Neural crest cell (in vitro differentiated cells): ENCODE measurements at regions not wholly inside any gene's neighbourhood (a gene's known extent, or its start where the extent isn't known, plus 50 kb on each side); places are given as distances from the start of the nearest gene placed in this dataset.

ENCODE experiments used
- DNase-seq: peaks from one replicate; pipeline ENCODE4 v3.0.0; 2021; ENCODE audit warnings: low read depth, mixed read lengths, low spot score
- H3K27ac Mint-ChIP-seq: one replicate; pipeline ENCODE4 v1.8.0; 2021; ENCODE audit warnings: mild to moderate bottlenecking, mixed read lengths; ENCODE audit not compliant: unreplicated experiment
- H3K27me3 Mint-ChIP-seq: 2 replicates; pipeline ENCODE4 v1.8.0; 2021; ENCODE audit warnings: low read depth, mild to moderate bottlenecking, mixed read lengths
- H3K36me3 Mint-ChIP-seq: 2 replicates; pipeline ENCODE4 v1.8.0; 2021; ENCODE audit warnings: low read depth, mild to moderate bottlenecking, mixed read lengths
- H3K4me1 Mint-ChIP-seq: 2 replicates; pipeline ENCODE4 v1.8.0; 2021; ENCODE audit warnings: mixed read lengths
- H3K4me3 Mint-ChIP-seq: one replicate; pipeline ENCODE4 v1.8.0; 2021; ENCODE audit warnings: mild to moderate bottlenecking, mixed read lengths
- H3K9me3 Mint-ChIP-seq: 2 replicates; pipeline ENCODE4 v1.8.0; 2021; ENCODE audit warnings: mixed read lengths
- CTCF ChIP-seq: fragments of 200-600 bp; sonication (generic); conservative IDR thresholded peaks from 2 replicates; pipeline ENCODE4 v1.5.0; 2021; ENCODE audit warnings: antibody characterized with exemption, mild to moderate bottlenecking

- Mint-ChIP-seq H3K4me3 (no peak overlapping the region), H3K27ac (no peak overlapping the region), H3K27me3 (no peaks in the 10 kb centered on the region), H3K9me3 (no peaks in the 10 kb centered on the region), H3K4me1 (peaks cover 38% of the 10 kb centered on the region), H3K36me3 (peaks cover 9% of the 10 kb centered on the region)
- DNase-seq: no peak
- TF ChIP-seq CTCF: no peak
These were observed 151.1 kb downstream of the TLR5 start for GRCh38 chr1:222991908-222992307.

DNA sequence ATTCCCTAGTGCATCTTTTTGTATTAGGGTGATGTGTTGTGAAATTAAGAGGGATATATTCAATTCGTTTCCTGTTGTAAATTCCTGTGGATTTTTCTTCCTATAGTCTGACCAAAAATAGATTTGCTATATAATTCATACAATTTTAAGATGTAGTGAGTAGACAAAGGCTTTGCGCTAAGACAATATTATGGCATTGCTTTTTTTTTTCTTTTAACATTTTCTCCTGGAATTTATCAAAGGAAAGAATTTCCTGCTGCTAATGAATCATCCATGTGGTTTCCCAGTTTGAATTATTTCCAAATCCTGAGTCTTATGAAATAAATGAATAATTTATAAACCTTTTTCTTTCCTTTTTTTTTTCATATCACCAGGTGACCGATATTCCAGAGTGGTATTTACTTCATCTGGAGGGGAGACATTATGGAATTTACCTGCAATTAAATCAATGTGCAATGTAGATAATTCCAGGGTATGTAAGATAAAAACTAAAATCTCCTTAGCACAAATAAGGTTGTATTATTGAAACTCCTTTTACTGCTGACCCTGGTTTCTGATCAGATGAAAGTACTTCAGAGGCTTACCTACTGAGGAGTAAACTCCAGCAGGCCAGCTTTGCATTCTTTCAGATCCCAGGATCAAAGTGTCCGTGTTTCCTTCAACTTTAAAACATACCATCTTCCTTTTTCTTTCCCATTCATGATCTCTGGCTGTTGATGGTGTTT is 148.4 kb downstream of the TLR5 start:
- Mint-ChIP-seq H3K27ac (no peak overlapping the region), H3K9me3 (peaks cover 3% of the 10 kb centered on the region), H3K4me1 (peaks cover 29% of the 10 kb centered on the region), H3K36me3 (peaks cover 12% of the 10 kb centered on the region), H3K27me3 (no peaks in the 10 kb centered on the region), H3K4me3 (peak overlapping the region; percentile 16)
- no peak for TF ChIP-seq CTCF
- no peak for DNase-seq

GRCh38 chr1:222995236-222995580 is 147.8 kb downstream of the TLR5 start:
- peaks cover 29% of the 10 kb centered on the region for H3K4me1 Mint-ChIP-seq

DNA sequence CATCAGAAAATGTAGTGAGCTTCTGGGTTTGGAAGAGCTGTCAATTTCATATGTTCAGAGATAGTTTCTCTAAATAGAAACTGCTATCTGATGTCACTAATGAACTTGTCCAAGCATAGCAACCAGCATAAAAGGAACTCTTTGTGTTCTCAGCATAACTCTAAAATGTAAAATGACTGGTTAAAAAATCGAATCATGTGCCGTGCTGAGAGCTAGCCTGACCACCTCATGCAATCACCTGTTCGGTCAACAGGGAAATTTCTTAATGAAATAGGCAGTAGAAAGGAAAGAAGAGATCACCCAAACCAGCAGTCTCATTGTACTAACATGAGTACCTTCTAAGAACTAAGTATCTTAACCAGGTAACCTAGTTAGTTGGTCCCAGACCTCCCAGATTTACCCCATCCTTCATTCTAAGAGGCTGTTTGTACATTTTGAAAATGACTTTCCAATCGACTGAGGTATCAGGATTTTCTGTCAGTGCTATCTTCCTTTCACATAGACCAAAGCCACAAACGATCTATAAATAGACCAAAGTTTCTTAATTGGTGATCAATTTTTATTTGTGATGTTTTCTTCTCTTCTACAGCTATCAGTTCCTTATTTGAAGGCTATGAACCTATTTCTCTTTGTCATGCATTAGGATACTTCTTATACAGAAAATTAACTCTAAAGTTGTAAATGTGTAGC is 147.3 kb downstream of the TLR5 start:
- Mint-ChIP-seq H3K27ac (peak overlapping the region; percentile 24), H3K4me1 (peaks cover 29% of the 10 kb centered on the region), H3K4me3 (peak overlapping the region; percentile 16), H3K36me3 (peaks cover 12% of the 10 kb centered on the region), H3K9me3 (peaks cover 3% of the 10 kb centered on the region), H3K27me3 (no peaks in the 10 kb centered on the region)
- DNase-seq: no peak
- TF ChIP-seq CTCF: no peak

More at GRCh38 chr1:222995236-222995580, 147.8 kb downstream of the TLR5 start:
- H3K27me3 Mint-ChIP-seq: no peaks in the 10 kb centered on the region
- peak overlapping the region; percentile 24 for H3K27ac Mint-ChIP-seq
- H3K4me3 Mint-ChIP-seq: peak overlapping the region; percentile 16
- H3K36me3 Mint-ChIP-seq: peaks cover 12% of the 10 kb centered on the region
- DNase-seq: no peak
- peaks cover 3% of the 10 kb centered on the region for H3K9me3 Mint-ChIP-seq
- no peak for TF ChIP-seq CTCF

DNA sequence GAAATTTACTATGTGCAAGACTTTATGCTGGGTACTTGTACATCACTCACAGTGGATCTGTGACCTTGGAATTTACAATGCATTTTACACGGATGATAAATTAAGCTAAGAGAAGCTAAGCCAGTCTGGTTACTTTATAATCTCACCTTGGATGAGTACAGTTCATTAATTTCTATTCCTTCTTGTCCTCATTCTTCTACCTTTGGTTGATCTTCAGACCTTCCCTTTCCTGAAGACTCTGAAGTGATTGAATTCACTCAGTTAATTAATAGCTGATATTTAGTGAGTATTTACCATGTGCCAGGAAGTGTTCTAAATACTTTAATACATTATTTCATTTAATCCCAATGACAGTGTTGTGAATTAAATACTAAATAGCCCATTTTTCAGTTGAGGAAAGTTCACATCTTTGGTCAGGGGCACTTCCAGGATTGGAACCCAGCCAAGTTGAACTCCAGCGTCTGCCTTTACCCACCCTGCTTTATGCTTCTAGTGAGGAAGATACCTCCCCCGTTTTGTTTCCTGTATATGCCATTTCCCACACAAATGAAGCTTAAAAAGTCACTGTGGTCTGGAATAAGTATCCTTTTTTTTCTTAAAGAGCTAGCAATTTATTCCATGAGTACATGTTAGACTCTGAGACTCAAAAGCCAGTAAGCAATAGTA is 146.6 kb downstream of the TLR5 start:
- DNase-seq: no peak
- peaks cover 3% of the 10 kb centered on the region for H3K9me3 Mint-ChIP-seq
- peaks cover 12% of the 10 kb centered on the region for H3K36me3 Mint-ChIP-seq
- H3K27me3 Mint-ChIP-seq: no peaks in the 10 kb centered on the region
- peaks cover 29% of the 10 kb centered on the region for H3K4me1 Mint-ChIP-seq
- no peak overlapping the region for H3K27ac Mint-ChIP-seq
- no peak overlapping the region for H3K4me3 Mint-ChIP-seq
- TF ChIP-seq CTCF: no peak
